RPMI8226 (cell line): ENCODE measurements at regions not wholly inside any gene's neighbourhood (a gene's known extent, or its start where the extent isn't known, plus 50 kb on each side); places are given as distances from the start of the nearest gene placed in this dataset.
A peak's percentile ranks its signal among the peaks of the same experiment; 100 is the strongest.

Experiments
- DNase-seq: peaks from one replicate; pipeline ENCODE4 v3.0.0-alpha.2; 2015

- no peak for DNase-seq
Measured at GRCh38 chr11:69954756-69955155, 123.4 kb upstream of the ANO1 start.

- no peak for DNase-seq
Measured at GRCh38 chr11:69956669-69957190, 121.4 kb upstream of the ANO1 start.

GRCh38 chr11:69957849-69958248 is 120.3 kb upstream of the ANO1 start:
- DNase-seq: no peak

GRCh38 chr11:69958308-69958707 is 119.8 kb upstream of the ANO1 start:
- DNase-seq: no peak

GRCh38 chr11:69959461-69959860 is 118.7 kb upstream of the ANO1 start:
- peak; percentile 72 for DNase-seq

GRCh38 chr11:69961738-69962137 is 116.4 kb upstream of the ANO1 start:
- no peak for DNase-seq

- no peak for DNase-seq
Measured at GRCh38 chr11:69962152-69962551, 116.0 kb upstream of the ANO1 start.

GRCh38 chr11:69963533-69964246 is 114.4 kb upstream of the ANO1 start:
- no peak for DNase-seq

- DNase-seq: no peak
Measured at GRCh38 chr11:69964247-69964643, 113.9 kb upstream of the ANO1 start.

GRCh38 chr11:69965821-69966582 is 112.1 kb upstream of the ANO1 start:
- DNase-seq: no peak

- DNase-seq: no peak
Measured at GRCh38 chr11:69966583-69966835, 111.6 kb upstream of the ANO1 start.

- no peak for DNase-seq
Measured at GRCh38 chr11:69966910-69967483, 111.1 kb upstream of the ANO1 start.

GRCh38 chr11:69967484-69967883 is 110.6 kb upstream of the ANO1 start:
- no peak for DNase-seq

GRCh38 chr11:69968396-69969347 is 109.4 kb upstream of the ANO1 start:
- no peak for DNase-seq

GRCh38 chr11:69969890-69970784 is 108.0 kb upstream of the ANO1 start:
- DNase-seq: no peak

- no peak for DNase-seq
Measured at GRCh38 chr11:69970785-69971535, 107.2 kb upstream of the ANO1 start.

- DNase-seq: peak; percentile 46
Measured at GRCh38 chr11:69971741-69972140, 106.4 kb upstream of the ANO1 start.

- peak; percentile 65 for DNase-seq
Measured at GRCh38 chr11:69972351-69972802, 105.7 kb upstream of the ANO1 start.

GRCh38 chr11:69974528-69974927 is 103.6 kb upstream of the ANO1 start:
- no peak for DNase-seq

GRCh38 chr11:69975822-69976221 is 102.3 kb upstream of the ANO1 start:
- DNase-seq: no peak

GRCh38 chr11:69976794-69977193 is 101.3 kb upstream of the ANO1 start:
- DNase-seq: no peak
